ENCODE measurements at regions not wholly inside any gene's neighbourhood (a gene's known extent, or its start where the extent isn't known, plus 50 kb on each side); places are given as distances from the start of the nearest gene placed in this dataset.

DNA sequence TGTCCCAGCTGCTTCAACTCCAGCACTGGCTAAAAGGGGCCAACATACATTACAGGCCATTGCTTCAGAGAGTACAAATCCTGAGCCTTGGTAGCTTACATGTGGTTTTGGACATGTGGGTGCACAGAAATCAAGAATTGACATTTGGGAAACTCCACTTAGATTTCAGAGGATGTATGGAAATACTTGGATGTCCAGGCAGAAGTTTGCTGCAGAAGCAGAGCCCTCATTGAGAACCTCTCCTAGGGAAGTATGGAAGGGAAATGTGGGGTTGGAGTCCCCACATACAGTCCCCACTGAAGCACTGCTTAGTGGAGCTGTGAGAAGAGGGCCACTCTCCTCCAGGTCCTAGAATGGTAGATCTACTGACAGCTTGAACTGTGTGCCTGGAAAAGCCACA, 218.0 kb upstream of the CWC22 start:
- no peak overlapping the region for H3K9ac ChIP-seq (ENCODE audit: low read length)
- H3F3A ChIP-seq (ENCODE audit: insufficient read depth, low read length, poor library complexity, severe bottlenecking) = no peaks in the 10 kb centered on the region

DNA sequence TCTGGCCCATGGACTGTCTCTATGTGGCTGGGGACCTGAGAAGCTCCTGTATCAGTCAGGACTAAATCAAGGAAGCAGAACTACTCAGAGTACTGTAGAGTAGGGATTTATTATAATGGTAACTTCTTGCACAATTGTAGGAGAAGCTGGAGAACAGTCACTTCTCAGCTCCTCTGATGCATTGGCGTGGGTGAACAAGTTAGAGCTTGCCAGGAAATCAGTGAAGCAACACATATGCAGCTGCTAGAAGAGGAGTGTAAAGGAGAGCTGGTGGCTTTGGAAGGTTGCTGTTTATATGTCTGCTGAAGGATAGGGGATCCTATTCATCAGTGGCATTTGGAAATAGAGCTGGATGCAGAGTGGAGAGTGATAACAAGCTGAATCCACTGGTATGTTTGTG, 215.5 kb upstream of the CWC22 start:
- Histone ChIP-seq H3K4me3 (ENCODE audit: low read length) (no peak overlapping the region), H3K79me2 (replicated peaks; ENCODE audit: insufficient read depth, low read length) (no peaks in the 10 kb centered on the region), H3K27ac (ENCODE audit: low read length) (no peak overlapping the region), H4K20me1 (ENCODE audit: insufficient read depth) (no peaks in the 10 kb centered on the region), H3K4me2 (ENCODE audit: low read length) (no peak overlapping the region), H3K9me3 (ENCODE audit: low read length) (peaks cover 8% of the 10 kb centered on the region), H2AFZ (ENCODE audit: low read depth, low read length) (no peak overlapping the region), H3K9ac (ENCODE audit: low read length) (no peak overlapping the region), H3K27me3 (ENCODE audit: insufficient read depth, low read depth, low read length) (no peaks in the 10 kb centered on the region), H3F3A (ENCODE audit: insufficient read depth, low read length, poor library complexity, severe bottlenecking) (no peaks in the 10 kb centered on the region), H3K9me2 (ENCODE audit: insufficient read depth, low read length) (no peaks in the 10 kb centered on the region), H3K36me3 (ENCODE audit: insufficient read depth, low read length) (no peaks in the 10 kb centered on the region)
- TF ChIP-seq EZH2 (IDR thresholded peaks at IDR 0.05; ENCODE audit: borderline replicate concordance, insufficient read depth, low read length, poor library complexity, severe bottlenecking) (no peak), MXI1 (conservative IDR thresholded peaks at IDR 0.05; ENCODE audit: poor library complexity, severe bottlenecking) (no peak), EP300 (conservative IDR thresholded peaks at IDR 0.05; ENCODE audit: poor library complexity, severe bottlenecking) (no peak), REST (IDR thresholded peaks at IDR 0.05; ENCODE audit: borderline replicate concordance) (no peak), CTCF (IDR thresholded peaks at IDR 0.05; ENCODE audit: poor library complexity, severe bottlenecking) (no peak), TAF1 (IDR thresholded peaks at IDR 0.05; ENCODE audit: low read depth) (no peak)

More for the DNA sequence above, 218.0 kb upstream of the CWC22 start:
- TF ChIP-seq CTCF (IDR thresholded peaks at IDR 0.05; ENCODE audit: poor library complexity, severe bottlenecking) (no peak), REST (IDR thresholded peaks at IDR 0.05; ENCODE audit: borderline replicate concordance) (no peak), TAF1 (IDR thresholded peaks at IDR 0.05; ENCODE audit: low read depth) (no peak), POLR2AphosphoS5 (IDR thresholded peaks at IDR 0.05) (no peak), EZH2 (IDR thresholded peaks at IDR 0.05; ENCODE audit: borderline replicate concordance, insufficient read depth, low read length, poor library complexity, severe bottlenecking) (no peak), SMC3 (conservative IDR thresholded peaks at IDR 0.05; ENCODE audit: poor library complexity) (no peak), MXI1 (conservative IDR thresholded peaks at IDR 0.05; ENCODE audit: poor library complexity, severe bottlenecking) (no peak), EP300 (conservative IDR thresholded peaks at IDR 0.05; ENCODE audit: poor library complexity, severe bottlenecking) (no peak), RAD21 (conservative IDR thresholded peaks at IDR 0.05) (no peak)
- H3K9me3 ChIP-seq (ENCODE audit: low read length) = peaks cover 8% of the 10 kb centered on the region
- no peaks in the 10 kb centered on the region for H3K27me3 ChIP-seq (ENCODE audit: insufficient read depth, low read depth, low read length)
- no peak overlapping the region for H3K4me2 ChIP-seq (ENCODE audit: low read length)
- no peaks in the 10 kb centered on the region for H3K36me3 ChIP-seq (ENCODE audit: insufficient read depth, low read length)
- no peak overlapping the region for H3K27ac ChIP-seq (ENCODE audit: low read length)
- H4K20me1 ChIP-seq (ENCODE audit: insufficient read depth) = no peaks in the 10 kb centered on the region
- no peak overlapping the region for H2AFZ ChIP-seq (ENCODE audit: low read depth, low read length)
- no peak overlapping the region for H3K4me3 ChIP-seq (ENCODE audit: low read length)
- no peaks in the 10 kb centered on the region for H3K79me2 ChIP-seq (replicated peaks; ENCODE audit: insufficient read depth, low read length)
- no peaks in the 10 kb centered on the region for H3K9me2 ChIP-seq (ENCODE audit: insufficient read depth, low read length)

All from neural cell (in vitro differentiated cells).